AG10803 (cell line): ENCODE measurements at regions not wholly inside any gene's neighbourhood (a gene's known extent, or its start where the extent isn't known, plus 50 kb on each side); places are given as distances from the start of the nearest gene placed in this dataset.

Experiments used
- DNase-seq: peaks from one replicate; pipeline ENCODE4 v3.0.0; 2010; ENCODE audit warnings: low read depth
- H3K4me3 ChIP-seq: 2 replicates; pipeline ENCODE4 v1.5.1; 2011; ENCODE audit warnings: mild to moderate bottlenecking, low read length, control low read depth
- CTCF ChIP-seq: conservative IDR thresholded peaks from 2 replicates; pipeline ENCODE4 v1.5.1; 2011; ENCODE audit warnings: mild to moderate bottlenecking, low read length, control low read depth, inconsistent platforms

GRCh38 chr13:64930636-64931035, 2299.5 kb downstream of the PCDH9 start:
- DNase-seq, result no peak
- H3K4me3 ChIP-seq, result no peak overlapping the region
- TF ChIP-seq CTCF, result no peak

- no peak for TF ChIP-seq CTCF
- peak; percentile 51 for DNase-seq
- no peak overlapping the region for H3K4me3 ChIP-seq
Measured at GRCh38 chr13:64928696-64929499, 2301.2 kb downstream of the PCDH9 start.

- no peak overlapping the region for H3K4me3 ChIP-seq
- no peak for TF ChIP-seq CTCF
- no peak for DNase-seq
Measured at GRCh38 chr13:64925727-64926126, 2304.4 kb downstream of the PCDH9 start.

- no peak for TF ChIP-seq CTCF
- H3K4me3 ChIP-seq, result no peak overlapping the region
- peak; percentile 2 for DNase-seq
Measured at GRCh38 chr13:64925284-64925683, 2304.9 kb downstream of the PCDH9 start.

- DNase-seq, result no peak
- TF ChIP-seq CTCF, result no peak
- H3K4me3 ChIP-seq, result no peak overlapping the region
Measured at GRCh38 chr13:64924401-64924800, 2305.7 kb downstream of the PCDH9 start.

- DNase-seq, result no peak
- H3K4me3 ChIP-seq, result no peak overlapping the region
- TF ChIP-seq CTCF, result no peak
Measured at GRCh38 chr13:64917566-64917965, 2312.6 kb downstream of the PCDH9 start.

GRCh38 chr13:64912141-64912540, 2318.0 kb downstream of the PCDH9 start:
- no peak for TF ChIP-seq CTCF

More at GRCh38 chr13:64912141-64912540, 2318.0 kb downstream of the PCDH9 start:
- H3K4me3 ChIP-seq, result no peak overlapping the region
- peak; percentile 76 for DNase-seq
